IPS DF 6.9 (cell line): ENCODE measurements at regions not wholly inside any gene's neighbourhood (a gene's known extent, or its start where the extent isn't known, plus 50 kb on each side); places are given as distances from the start of the nearest gene placed in this dataset.

Source experiments
- DNase-seq: peaks from one replicate; pipeline ENCODE4 v3.0.0-alpha.2; 2013; ENCODE audit warnings: low read depth, low spot score
- H3K27ac ChIP-seq: one replicate; pipeline ENCODE4 v1.5.1; 2013; ENCODE audit warnings: low read length, control low read depth
- H3K27me3 ChIP-seq: 2 replicates; pipeline ENCODE4 v1.6.1; 2013; ENCODE audit warnings: mild to moderate bottlenecking, low read length; ENCODE audit not compliant: control insufficient read depth, insufficient read depth
- H3K36me3 ChIP-seq: 2 replicates; pipeline ENCODE4 v1.6.1; 2013; ENCODE audit warnings: low read length; ENCODE audit not compliant: control insufficient read depth, insufficient read depth
- H3K4me1 ChIP-seq: 2 replicates; pipeline ENCODE4 v1.6.1; 2013; ENCODE audit warnings: low read length; ENCODE audit not compliant: control insufficient read depth, insufficient read depth
- H3K4me3 ChIP-seq: 2 replicates; pipeline ENCODE4 v1.5.1; 2013; ENCODE audit warnings: mild to moderate bottlenecking, low read length
- H3K9me3 ChIP-seq: 2 replicates; pipeline ENCODE4 v1.6.1; 2013; ENCODE audit warnings: low read length, inconsistent platforms; ENCODE audit not compliant: control insufficient read depth, insufficient read depth
- WGBS: extraction: QIAGEN DNeasy Blood & Tissue Kit; methylation state at CpG from one replicate; pipeline ENCODE4 v1.1.7; 2013; ENCODE audit warnings: mixed read lengths, missing lambda C conversion rate; ENCODE audit not compliant: insufficient read length, insufficient coverage; 5-methylcytosine and 5-hydroxymethylcytosine counted together

DNA sequence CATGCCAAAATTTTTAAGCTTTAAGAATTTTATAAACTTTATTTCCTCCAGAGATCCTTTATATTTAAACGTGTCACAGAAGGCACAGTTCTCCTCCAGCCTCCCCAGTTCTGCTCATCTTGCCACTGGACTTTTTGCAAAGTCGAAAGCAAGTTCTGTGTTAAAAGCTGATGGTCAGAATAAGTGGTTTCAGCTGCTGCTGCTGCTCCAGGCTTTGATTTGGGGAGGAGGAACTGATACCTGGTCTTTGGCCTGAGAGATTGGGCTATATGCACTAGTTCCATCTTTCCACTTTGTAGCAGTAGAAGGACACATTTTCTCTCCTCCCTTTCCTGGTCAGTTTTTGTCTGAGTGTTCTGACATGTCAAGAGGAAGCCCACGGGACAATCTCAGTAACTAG lies 435.9 kb upstream of the PHF14 start:
- Histone ChIP-seq H3K27me3 (no peaks in the 10 kb centered on the region), H3K36me3 (no peaks in the 10 kb centered on the region), H3K9me3 (no peaks in the 10 kb centered on the region), H3K27ac (no peak overlapping the region), H3K4me1 (no peaks in the 10 kb centered on the region), H3K4me3 (no peak overlapping the region)
- no peak for DNase-seq
- WGBS, result no CpG with 5 or more reads among the region's 3 CpGs

DNA sequence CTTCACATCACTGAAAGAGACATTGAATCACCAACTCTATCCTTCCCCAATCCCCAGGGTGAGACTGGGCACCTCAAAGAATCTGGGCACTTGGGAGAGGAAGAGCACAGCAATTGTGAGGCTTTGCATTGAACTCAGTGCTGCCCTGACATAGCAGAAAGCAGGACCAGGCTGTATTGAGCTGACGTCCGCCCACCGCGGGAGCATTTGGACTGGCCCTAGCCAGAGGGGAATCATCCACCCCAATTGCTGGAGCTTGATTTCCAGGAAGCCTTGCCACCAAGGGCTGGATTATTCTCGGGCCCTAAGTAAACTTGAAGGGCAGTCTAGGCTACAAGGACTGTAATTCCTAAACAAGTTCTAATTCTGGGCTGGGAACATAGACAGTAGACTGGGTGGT lies 416.3 kb upstream of the PHF14 start:
- whole genome bisulfite sequencing, result no CpG with 5 or more reads among the region's 5 CpGs
- H3K4me1 ChIP-seq, result no peaks in the 10 kb centered on the region
- no peaks in the 10 kb centered on the region for H3K36me3 ChIP-seq
- H3K9me3 ChIP-seq, result no peaks in the 10 kb centered on the region
- no peaks in the 10 kb centered on the region for H3K27me3 ChIP-seq
- no peak for DNase-seq
- H3K4me3 ChIP-seq, result no peak overlapping the region
- H3K27ac ChIP-seq, result no peak overlapping the region

DNA sequence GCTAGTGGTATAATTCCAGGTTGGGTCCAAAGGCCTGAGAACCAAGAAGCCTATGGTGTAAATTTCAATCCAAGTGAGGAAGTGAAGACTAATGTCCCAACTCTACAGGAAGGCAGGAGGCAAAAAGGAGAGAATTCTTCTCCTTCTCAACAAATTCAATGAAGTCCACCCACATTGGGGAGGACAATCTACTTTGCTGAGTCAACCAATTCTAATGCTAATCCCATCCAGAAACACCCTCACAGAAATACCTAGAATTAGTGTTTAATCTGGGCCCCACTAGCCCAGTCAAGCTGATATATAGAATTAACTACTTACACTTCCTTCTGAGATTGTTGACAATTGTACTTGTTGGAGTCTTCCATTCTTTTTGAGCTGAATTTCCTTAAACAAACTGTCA lies 413.2 kb upstream of the PHF14 start:
- Histone ChIP-seq H3K27me3 (no peaks in the 10 kb centered on the region), H3K36me3 (no peaks in the 10 kb centered on the region), H3K4me3 (no peak overlapping the region), H3K4me1 (no peaks in the 10 kb centered on the region), H3K9me3 (no peaks in the 10 kb centered on the region), H3K27ac (no peak overlapping the region)
- no peak for DNase-seq

DNA sequence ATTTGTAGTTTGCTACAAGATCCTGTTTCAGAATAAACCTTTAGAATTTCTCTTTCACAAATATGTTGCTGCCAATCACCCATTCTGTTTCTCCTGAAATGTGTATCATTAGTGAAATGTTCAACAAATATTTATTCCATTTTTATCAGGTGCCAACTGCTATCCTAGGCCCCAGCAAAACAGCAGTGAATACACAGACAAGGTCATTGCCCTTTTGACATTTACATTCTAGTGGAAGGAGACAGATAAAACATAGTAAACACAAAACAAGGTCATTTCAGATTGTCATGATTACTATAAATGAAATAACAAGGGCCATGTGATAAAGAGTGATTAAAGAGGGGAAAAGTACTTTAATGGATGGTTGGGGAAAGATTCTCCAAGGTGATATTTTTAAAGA lies 404.8 kb upstream of the PHF14 start:
- no peaks in the 10 kb centered on the region for H3K4me1 ChIP-seq
- no peaks in the 10 kb centered on the region for H3K36me3 ChIP-seq
- no peaks in the 10 kb centered on the region for H3K27me3 ChIP-seq

DNA sequence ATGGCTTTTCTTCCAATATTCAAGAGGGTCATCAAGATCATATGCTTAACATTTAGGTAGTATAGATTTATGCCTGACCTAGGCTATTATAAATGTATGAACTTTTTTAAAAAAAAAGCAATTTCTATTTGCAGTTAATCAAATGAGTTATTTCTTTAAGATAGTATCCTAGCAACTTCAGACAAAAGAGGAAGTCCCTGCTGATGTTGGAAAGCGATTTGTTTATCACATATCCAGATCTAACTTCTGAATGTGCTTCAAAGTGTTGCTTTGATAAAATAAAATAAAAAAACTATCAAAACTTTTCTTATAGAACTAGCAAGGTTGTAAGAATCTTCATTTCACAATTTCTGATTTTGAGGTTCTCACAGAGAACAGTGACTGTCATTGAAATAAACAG lies 401.9 kb upstream of the PHF14 start:
- WGBS, result no CpG with 5 or more reads among the region's 1 CpG
- Histone ChIP-seq H3K4me3 (no peak overlapping the region), H3K9me3 (no peaks in the 10 kb centered on the region), H3K27me3 (no peaks in the 10 kb centered on the region), H3K27ac (no peak overlapping the region), H3K36me3 (no peaks in the 10 kb centered on the region), H3K4me1 (no peaks in the 10 kb centered on the region)
- DNase-seq, result no peak

More for the DNA sequence above, 404.8 kb upstream of the PHF14 start:
- H3K4me3 ChIP-seq, result no peak overlapping the region
- no peak overlapping the region for H3K27ac ChIP-seq
- H3K9me3 ChIP-seq, result no peaks in the 10 kb centered on the region
- DNase-seq, result no peak

DNA sequence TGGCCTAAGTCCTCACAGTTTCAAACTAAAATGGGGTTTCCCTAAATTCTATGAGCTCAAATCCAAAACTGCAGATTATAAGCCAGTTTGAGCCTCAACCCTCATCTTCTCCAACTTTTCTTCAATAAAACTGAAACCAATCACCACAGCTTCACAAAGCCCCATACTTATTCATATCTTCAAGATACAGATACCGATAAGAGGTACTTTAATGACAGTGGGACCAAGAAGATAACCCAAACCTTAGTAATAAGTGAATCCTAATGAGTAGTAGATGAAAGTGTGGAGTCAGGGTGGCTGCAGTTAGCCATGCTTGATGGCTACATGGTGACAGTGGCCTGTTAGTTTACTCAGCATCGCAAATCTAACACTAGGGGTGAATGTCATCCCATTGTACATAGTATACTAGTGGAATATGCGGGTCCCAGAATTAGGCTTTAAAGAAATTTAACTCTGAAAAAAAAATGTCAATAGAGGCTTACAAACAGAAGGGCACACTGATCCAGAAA lies 395.8 kb upstream of the PHF14 start:
- Histone ChIP-seq H3K9me3 (no peaks in the 10 kb centered on the region), H3K36me3 (no peaks in the 10 kb centered on the region), H3K4me3 (no peak overlapping the region), H3K27me3 (no peaks in the 10 kb centered on the region), H3K27ac (no peak overlapping the region), H3K4me1 (no peaks in the 10 kb centered on the region)
- no CpG with 5 or more reads among the region's 3 CpGs for WGBS
- DNase-seq, result no peak

DNA sequence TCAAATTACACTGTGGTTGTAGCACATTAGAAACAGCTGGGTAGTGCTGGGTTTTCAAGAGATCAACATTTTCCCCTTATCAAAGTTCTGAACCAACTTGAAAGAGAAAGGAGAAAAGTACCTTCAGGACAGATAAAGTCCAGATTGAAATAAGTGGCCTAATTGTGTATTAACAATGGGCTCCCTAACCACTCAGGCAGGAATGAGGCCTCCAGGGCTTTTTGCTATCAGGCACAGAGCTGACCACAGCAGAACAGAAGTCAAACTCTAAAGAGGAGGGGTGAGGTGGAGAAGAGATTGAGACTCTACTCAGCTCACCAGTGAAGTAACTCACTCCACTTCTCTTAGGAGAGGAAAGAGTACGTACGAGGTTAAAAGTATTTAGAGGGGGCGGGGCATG lies 394.1 kb upstream of the PHF14 start:
- Histone ChIP-seq H3K9me3 (no peaks in the 10 kb centered on the region), H3K4me1 (no peaks in the 10 kb centered on the region), H3K27me3 (no peaks in the 10 kb centered on the region), H3K4me3 (no peak overlapping the region), H3K27ac (no peak overlapping the region), H3K36me3 (no peaks in the 10 kb centered on the region)
- no CpG with 5 or more reads among the region's 3 CpGs for WGBS
- no peak for DNase-seq

DNA sequence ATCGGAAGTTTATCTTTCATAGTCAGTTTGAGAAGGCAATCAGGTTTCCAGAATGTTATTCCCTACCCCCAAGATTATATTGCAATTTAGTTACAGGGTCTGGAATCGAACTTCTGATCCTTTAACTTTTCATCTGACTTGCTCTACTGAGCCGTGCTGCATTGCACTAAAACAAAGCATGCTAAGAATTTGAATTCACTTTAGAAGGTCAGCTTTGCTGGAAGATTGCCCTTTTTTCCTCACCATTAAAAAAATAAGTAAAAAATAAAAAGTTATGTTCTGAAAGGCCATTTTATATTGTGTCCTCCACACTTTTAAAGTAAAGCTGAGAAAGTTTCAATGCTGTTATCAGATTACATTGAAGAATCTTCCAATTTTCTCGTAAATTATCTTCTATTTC lies 388.8 kb upstream of the PHF14 start:
- Histone ChIP-seq H3K9me3 (no peaks in the 10 kb centered on the region), H3K27me3 (no peaks in the 10 kb centered on the region), H3K27ac (no peak overlapping the region), H3K36me3 (no peaks in the 10 kb centered on the region), H3K4me3 (no peak overlapping the region), H3K4me1 (no peaks in the 10 kb centered on the region)
- WGBS, result no CpG with 5 or more reads among the region's 4 CpGs
- DNase-seq, result no peak

DNA sequence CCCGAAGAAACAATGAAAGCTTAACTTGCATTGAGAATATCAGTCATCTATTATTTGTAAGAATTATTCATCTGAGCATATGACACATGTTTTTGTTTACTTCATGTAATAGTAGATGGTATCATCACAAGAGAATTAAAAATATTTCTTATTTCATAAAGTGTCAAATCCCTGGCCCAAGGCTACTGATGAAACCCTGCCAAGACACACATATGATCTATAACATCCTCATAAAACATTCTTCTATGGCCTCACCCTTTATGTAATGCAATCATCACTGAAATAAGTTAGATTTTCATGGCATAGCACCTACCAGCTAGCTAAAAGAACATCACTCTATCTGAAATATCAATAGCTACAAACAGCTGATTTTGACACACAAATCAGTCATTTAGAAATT lies 385.6 kb upstream of the PHF14 start:
- WGBS, result no CpG with 5 or more reads among the region's 1 CpG
- Histone ChIP-seq H3K36me3 (no peaks in the 10 kb centered on the region), H3K27ac (no peak overlapping the region), H3K27me3 (no peaks in the 10 kb centered on the region), H3K4me1 (no peaks in the 10 kb centered on the region), H3K4me3 (no peak overlapping the region), H3K9me3 (no peaks in the 10 kb centered on the region)
- no peak for DNase-seq

DNA sequence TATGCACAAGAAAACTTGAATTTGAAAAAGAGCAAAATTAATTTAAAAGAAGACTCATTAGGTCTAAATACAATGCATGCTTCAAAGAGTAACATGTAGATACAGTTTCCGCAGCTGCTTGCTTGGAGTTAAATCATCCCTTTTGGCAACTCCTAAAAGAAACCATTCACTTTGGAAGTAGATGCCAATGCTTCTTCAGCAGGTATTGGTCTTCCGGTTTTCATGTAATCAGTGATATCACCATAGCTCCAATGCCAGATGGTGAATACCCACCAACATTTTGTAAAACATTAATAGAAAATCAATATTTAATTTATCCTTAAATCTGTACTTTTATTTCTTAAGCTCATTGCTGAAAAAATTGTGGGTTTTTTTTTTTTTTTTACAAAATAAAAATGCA lies 381.1 kb upstream of the PHF14 start:
- Histone ChIP-seq H3K36me3 (no peaks in the 10 kb centered on the region), H3K4me1 (no peaks in the 10 kb centered on the region), H3K4me3 (no peak overlapping the region), H3K27me3 (no peaks in the 10 kb centered on the region), H3K9me3 (no peaks in the 10 kb centered on the region), H3K27ac (no peak overlapping the region)
- WGBS, result no CpG with 5 or more reads among the region's 2 CpGs
- no peak for DNase-seq

DNA sequence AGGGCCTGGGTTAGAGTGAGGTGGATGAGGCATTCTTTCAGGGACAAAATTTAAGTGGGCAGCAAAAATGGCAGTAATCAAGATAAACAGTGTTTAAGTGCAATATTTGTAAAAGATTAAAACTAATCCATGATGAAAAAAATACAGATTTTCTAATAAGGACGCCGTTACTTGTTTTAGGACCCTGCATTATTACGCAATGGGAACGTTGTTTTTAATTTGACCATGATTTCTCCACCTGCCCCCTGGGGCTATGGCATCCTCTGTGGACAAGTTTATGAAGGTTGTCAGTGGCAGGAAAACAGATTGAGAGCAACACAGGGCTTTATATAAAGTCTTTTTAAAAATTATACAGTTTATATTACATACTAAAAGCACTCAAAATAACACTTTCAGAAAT lies 380.6 kb upstream of the PHF14 start:
- Histone ChIP-seq H3K36me3 (no peaks in the 10 kb centered on the region), H3K9me3 (no peaks in the 10 kb centered on the region), H3K27ac (no peak overlapping the region), H3K4me3 (no peak overlapping the region), H3K27me3 (no peaks in the 10 kb centered on the region), H3K4me1 (no peaks in the 10 kb centered on the region)
- no peak for DNase-seq
- WGBS, result no CpG with 5 or more reads among the region's 4 CpGs
